GM18858 (cell line): ENCODE measurements at regions not wholly inside any gene's neighbourhood (a gene's known extent, or its start where the extent isn't known, plus 50 kb on each side); places are given as distances from the start of the nearest gene placed in this dataset.
"Not testable (repeated sequence)": the region's sequence is repeated elsewhere in the genome, so short reads cannot be mapped to it uniquely, and the experiment has no call there.

ENCODE experiments used
- ATAC-seq: cut with Tn5 transposase; IDR thresholded peaks from one replicate; pipeline ENCODE4 v1.9.1; 2021; ENCODE audit not compliant: unreplicated experiment

DNA sequence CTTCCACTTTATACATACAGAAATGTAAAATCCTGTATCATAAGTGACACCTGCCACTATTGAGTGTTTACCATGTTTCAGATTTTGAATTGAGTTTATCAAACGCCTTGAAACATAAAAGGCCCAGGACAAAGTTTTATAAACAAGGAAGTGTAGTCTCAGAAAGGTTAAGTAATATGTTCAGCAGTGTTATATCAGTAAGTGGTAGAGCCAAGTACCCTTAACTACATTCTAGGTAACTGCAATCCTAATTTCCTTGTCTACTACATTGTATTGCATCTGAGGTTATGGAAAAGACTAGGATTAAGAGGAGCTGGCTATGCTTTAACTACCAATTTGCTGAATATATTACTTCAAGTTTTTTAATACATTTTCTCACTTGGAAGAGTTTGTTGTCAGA, 641.6 kb downstream of the LRRC70 start:
- no peak for ATAC-seq

DNA sequence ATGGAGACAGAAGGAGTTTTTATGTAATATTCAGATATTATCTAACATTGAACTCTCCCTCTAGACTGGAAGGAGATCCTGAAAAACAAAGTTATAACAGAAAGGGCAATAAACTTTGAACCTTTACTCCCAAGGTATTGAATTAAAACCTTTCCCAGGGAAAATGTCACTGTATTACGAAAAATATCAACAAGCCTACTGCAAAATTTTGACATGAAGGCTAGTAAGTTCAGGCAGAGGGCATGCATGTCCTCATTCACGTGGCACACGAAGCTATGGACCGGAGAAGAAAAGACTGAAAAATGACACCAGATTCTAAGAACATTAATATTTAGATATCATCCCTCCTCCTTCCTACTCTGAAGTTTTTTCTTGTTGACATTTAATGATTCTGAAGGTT, 638.8 kb downstream of the LRRC70 start:
- ATAC-seq: no peak

DNA sequence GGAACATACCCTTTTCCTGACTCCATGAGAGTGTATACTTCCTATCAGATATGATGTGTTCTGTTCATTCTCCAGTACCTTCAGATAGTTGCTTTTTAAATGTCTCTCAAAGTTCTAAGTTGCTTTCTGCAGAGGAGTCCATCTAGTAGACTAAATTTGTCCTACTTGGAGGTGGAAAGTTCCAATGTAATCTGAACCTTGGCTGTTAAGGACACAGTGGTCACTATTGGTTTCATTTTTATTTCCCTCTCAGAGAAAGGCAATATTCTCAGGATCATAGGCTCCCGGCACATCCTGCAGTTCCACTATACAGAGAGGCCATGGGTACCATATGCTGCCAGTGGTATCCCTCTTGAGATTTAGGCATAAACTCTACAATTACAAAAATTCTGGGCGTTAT, 634.6 kb downstream of the LRRC70 start:
- ATAC-seq: no peak

DNA sequence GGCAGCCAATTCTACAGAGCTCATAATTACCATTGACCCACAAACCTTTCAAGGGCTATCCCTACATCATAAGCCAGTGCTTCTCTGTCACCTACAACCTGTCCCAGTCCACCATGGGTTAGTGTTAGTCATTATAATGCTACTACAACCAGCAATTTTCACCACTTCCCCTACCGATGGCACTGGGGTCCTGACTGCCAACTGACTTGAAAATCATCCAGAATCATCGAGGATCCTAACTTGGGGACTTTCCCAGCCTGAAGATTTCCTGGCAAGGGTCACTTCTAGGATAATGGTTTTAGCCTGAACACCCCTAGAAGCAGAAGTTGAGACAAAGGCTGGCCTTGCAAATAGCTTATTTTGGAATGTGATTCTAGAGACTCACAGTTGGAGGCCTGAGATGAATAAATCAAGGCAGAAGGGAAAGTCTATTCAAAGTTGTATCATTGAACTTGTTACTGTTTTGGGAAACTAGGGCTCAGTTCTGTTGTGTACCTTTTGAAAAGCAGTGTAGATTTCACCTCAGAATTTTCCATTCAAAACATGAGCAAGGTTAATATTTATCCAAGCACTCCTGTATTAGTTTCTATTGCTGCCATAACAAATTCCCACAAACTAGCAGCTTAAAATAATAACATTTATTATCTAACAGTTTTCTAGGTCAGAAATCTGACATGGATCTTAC, 633.0 kb downstream of the LRRC70 start:
- ATAC-seq: no peak

DNA sequence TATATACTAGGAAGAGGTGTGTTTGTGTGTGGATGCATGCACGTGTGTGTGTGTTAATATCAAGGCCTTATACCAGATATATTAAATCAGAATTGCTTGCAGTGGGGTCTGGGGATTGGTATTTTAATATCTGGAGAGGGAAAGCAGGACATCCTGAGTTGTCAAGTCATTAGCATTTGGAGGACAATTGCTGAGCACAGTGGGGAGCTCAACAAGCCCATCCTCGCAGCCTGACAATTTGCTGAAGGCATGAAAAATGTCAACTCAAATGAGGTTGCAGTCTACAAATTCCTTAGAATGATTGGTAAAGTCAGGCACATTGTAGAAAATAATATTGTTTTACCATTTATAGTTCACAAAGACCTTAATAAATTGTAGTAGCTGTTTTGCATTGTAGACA, 627.4 kb downstream of the LRRC70 start:
- no peak for ATAC-seq

DNA sequence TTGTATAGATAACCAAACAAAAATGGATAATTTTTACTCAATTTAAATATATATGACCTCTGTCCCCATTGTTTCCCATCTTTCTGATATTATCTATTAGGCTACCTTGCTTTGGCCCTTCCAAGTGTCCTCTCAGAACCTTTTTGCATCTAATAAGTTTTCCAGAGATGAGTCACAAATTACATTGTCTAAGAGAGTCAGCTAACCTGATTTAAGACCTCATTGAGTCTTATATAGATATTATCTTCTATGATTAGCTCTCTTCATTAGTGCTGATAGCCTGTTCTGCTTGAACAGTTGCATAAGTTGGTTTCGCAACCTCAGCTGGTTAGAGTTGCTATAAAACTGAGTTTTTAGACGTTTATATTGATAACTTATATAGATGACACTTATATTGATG, 623.1 kb downstream of the LRRC70 start:
- no peak for ATAC-seq

DNA sequence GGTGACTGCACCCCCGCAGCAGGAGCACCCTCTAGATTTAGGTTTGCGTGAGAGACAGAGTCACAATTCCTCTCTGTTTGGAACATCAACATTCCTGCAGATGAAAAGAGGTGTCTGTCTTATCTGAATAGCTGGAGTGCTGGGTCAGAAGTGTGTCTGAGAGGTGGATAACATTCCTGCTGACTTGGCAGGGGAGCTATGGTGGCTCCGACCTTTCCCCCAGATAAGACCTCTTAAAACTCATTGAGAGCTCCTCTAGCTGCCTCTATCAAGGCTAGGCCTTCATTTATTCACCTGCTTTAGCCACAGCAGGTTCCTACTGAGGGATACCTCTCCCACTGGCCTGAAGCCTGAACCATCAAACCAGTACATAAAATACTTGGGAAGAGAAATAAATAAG, 615.5 kb downstream of the LRRC70 start:
- ATAC-seq: no peak

DNA sequence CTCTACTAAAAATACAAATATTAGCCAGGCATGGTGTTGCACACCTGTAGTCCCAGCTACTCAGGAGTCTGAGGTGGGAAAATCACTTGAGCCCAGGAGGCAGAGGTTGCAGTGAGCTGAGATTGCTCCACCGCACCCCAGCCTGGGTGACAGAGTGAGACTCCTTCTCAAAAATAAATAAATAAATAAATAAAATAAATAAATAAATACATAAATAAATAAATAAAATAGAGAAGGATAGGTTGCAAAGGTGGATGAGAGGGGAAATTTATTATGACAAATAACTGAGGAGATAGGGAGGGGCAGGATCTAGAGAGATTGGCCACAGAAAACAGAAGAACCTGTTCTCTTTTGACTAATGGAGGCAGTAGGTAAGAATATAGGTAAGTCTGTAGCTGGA, 601.6 kb downstream of the LRRC70 start:
- not testable (repeated sequence) for ATAC-seq

DNA sequence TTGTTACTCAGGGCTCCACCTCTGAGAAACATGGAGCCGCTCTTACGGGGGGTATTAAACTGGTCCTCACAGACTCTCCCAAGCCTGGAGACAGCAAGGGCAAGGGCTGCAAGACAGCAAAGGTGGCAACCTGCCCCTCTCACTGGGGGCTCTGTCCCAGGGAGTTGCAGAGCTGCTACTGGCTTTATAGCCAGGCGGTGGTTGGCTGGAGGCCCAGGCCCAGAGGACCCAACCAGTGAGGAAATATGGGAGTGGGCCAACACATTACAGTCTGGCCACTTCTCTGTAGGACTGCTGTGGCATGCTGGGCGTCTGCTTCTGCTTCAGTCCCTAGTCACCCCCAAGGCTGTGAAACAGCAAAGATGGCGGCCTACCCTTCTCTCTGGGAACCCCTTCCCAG, 597.2 kb downstream of the LRRC70 start:
- no peak for ATAC-seq

DNA sequence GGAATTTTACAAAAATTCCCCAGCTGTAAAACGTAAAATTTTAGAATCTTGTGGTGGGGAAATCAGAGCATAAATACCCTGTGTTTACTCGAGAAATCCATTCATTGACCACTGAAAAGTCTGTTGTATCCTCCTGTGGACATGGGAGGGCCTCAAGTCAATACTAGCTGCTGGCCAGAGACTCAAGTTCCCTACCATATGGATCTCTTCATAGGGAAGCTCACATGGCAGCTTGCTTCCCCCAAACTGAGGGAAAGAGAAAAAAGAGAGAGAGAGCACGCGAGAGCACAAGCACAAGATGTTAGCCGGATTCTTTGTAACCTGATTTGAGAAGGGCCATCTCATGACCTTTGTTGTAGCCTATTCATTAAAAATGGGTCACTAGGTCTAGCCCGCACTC, 591.9 kb downstream of the LRRC70 start:
- no peak for ATAC-seq

DNA sequence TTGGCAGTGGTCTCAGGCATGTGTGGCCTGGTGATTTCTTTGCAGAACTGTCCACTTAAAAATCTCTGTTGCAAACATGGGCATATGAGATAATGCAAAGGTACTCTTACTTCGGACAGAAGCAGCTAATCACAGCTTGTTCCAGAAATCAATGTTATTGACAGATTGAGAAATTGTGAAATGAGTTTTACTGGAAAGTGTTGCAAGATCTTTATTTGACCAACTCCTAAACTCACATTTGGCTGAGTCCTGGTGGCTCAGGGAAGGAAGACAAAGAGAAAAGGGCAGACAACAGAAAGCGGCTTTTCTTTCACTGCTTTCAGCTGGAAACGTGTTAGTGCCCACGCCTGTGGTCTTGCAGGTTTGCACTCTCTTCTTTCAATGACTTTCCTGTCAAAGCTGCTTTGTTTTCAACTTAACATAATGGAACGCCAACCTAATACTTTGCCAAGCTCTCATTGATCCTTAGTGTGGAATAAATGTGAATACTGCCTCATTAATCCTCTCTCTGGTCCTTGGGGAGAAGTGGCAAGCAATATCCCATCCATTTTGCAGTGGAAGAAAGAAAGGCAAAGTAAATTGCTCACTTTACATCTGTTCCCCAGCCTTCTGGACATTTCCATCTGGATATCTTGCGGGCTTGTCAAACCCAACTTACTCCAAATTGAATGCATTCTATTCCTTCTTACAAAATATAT, 586.4 kb downstream of the LRRC70 start:
- no peak for ATAC-seq

DNA sequence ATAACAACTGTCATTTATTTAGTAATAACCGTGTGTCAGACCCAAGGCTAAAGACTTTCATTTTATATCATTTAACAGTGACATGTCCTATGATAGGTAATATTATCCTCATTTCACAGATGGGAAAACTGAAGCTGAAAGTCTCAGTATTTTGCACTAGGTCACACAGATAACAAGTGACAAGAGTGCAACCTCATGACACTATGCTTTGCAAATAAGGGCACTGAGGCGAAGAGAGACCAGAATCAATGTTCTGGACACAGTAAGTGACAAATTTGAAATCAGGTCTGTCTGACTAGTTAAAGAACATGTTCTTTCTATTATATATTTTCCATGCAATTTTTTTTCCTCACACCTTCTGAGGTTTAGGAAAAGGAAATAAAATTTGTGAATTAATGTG, 585.7 kb downstream of the LRRC70 start:
- ATAC-seq: no peak

DNA sequence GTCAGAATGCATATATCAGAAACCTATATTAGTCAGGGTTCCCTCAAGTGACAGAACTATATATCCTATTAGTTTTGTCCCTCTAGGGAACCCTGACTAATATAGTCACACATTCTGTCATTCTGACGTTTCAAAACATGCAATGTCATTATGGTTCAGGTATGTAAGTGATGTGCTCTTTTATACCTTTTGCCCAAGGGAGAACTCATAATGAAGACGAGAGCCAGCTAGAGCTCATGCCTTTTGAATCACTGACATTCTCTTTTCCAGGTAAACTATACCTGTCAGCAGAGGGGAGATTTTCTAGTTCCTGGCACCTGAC, 576.7 kb downstream of the LRRC70 start:
- no peak for ATAC-seq

DNA sequence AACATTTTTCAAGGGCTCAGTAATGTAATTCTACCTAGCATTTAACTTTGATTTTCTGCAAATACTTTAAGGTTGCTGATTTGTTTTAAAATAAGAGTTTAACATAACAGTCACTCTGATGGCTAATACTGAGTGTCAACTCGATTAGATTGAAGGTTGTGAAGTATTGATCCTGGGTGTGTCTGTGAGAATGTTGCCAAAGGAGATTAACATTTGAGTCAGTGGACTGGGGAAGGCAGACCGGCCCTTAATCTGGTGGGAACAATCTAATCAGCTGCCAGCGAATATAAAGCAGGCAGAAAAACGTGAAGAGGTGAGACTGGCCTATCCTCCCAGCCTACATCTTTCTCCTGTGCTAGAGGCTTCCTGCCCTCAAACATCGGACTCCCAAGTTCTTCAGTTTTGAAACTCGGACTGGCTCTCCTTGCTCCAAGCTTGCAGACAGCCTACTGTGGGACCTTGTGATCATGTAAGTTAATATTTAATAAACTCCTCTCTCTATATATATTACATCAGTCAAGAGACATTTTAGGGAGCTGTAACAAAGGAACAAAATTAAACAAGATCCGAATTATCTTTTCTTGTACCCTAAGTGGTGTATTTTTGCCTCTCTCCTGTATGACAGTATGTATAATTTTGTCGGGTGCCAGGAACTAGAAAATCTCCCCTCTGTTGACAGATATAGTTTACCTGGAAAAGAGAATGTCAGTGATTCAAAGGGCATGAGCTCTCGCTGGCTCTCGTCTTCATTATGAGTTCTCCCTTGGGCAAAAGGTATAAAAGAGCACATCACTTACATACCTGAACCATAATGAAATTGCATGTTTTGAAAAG, 576.1 kb downstream of the LRRC70 start:
- no peak for ATAC-seq

DNA sequence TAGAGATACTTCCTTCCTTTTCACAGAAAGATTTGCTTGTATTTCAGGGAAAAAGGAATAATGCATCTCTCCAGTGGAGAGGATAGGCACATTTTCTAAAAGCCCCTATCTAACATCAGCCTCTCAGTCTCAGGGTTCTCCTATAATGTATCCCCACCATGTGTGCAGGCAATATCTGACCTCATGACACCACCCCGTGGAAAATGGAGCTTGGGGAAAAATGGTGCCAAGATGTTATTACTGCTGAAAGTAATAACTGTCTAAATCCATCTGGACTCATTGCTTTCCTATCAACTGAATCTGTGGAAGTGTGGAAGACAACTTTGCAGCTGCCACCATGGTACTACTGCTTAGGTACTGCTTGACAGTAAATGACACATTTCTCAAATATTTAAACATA, 574.3 kb downstream of the LRRC70 start:
- ATAC-seq: no peak

DNA sequence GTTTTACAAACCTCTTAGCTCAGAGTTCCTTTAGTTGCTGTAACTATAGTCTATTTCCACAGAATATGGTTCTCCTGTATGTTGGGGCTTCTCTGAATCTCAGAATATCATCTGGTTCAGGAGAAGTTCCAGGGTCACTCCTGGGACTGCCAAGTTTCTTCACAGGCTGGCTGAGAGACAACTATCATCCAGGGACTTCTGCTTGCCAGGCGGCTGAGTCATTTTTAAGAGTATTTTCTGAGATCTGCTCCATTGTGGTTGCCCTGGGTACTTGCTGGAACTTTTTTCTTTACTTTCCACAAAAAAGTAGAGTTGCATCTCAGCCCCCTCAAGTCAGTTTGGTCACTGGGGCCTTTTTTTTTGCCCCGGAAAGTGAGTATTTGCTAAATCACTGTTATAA, 566.5 kb downstream of the LRRC70 start:
- no peak for ATAC-seq

DNA sequence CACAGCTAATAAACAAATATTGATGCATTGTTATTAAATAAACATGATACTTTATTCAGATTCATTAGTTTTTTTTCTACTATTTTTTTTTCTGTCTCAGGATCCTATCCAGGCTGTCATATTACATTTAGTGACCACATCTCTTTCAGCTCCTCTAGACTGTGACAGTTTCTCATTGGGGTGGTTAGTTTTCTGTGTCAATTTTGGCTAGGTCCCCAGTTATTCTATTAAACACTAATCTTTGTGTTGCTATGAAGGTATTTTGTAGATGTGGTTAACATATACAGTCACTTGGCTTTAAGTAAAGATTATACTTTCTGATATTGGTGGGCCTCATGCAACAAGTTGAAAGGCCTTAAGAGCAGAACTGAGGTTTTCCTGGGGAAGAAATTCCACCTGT, 563.0 kb downstream of the LRRC70 start:
- ATAC-seq: no peak

DNA sequence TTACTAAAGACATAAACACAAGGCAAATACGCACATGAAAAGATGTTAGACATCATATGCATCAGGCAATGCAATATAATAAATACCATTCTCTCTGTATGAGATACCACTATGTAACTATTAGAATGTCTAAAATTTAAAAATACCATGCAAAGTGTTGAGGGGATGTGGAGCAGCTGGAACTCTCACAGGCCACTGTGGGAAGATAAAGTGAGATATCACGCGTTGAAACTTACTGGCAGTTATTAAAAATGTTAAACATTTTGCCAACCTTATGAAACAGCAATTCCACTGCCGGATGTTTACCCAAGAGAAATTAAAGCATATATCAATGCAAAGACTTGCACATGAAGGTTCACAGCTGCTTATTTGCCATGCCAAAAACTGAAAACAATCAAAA, 556.7 kb downstream of the LRRC70 start:
- ATAC-seq: no peak

DNA sequence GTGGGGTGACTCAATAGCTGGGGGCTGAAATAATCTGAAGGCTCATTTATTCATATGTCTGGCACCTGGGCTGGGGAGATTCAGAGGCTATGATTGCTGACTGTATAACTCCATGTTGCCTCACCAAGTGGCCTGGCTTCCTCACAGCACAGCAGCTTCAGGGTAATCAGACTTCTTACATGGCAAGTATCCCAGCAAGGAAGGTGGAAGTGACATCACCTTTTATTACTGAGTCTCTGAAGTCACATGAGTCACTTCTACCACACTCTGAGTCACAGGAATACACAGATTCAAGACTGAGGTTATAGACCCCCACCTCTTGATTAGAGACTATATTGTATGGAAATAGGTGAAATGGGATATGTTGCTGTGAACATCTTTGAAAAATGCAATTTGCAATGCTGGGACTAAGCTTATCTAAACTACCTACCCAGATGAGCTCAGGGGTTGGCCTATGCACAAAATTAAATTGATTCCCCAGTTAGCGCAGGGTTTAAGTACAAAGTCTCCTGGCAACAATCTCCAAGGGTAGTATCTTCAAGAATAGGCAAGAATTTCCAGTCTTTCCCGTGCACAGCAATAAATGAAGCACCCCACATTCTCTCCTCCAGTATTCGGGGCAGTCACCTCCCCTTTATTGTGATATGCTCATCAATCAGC, 553.1 kb downstream of the LRRC70 start:
- no peak for ATAC-seq

DNA sequence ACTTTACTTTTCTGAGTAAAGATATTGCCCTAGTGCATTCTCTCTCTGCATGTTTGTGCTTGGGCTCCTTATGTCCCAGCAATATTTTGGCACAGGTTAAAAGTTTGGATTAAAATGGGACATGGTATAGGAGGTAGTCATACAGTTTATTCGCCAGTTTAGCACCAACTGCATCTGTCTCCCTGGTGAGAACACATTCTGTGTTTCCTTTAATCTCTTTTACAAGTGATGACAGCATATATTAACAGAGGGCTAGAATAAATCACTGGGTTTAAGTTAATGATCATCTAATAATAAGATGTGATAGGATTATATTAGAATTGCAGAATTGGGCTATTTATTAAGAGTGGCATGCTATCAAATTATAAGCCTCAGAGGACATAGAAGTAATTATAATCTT, 550.1 kb downstream of the LRRC70 start:
- no peak for ATAC-seq

DNA sequence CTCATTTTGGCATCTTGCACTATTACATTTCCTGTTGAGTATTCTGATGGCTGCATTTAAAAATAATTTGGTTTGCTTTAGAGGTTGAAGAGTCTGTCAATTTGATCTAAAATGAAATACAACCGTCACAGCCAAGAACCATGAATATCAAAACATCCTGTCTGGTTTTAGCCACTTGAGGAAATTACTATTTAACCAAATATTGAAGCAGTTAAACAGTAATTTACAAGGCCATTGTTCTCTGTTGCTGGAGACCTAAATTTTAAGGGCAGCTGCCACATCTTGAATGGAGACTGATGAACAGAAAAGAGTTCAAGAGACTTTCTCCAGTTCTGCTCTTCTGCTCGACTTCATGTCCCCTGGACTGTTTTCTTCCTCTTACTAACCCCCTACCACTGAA, 549.4 kb downstream of the LRRC70 start:
- ATAC-seq: no peak

DNA sequence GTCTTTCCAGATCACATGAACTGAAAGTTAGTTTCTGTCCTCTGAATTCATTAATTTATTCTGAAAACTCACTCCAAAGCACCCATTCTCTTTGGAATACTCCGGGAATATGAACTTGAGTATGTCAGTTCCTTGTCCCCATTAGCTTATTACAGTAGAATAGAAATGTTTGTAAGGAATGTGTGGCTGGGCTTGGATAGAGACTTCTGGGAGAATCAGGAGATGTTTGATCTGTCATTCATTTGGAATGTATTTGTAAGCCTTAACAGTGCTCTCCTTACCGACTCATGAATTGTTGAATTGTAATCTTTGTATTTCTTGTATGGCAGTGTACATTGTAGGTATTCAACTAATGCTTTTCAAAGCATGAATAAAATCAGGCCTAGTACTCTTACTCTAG, 548.4 kb downstream of the LRRC70 start:
- no peak for ATAC-seq
